Suppressor macrophage (primary cell): ENCODE measurements at regions not wholly inside any gene's neighbourhood (a gene's known extent, or its start where the extent isn't known, plus 50 kb on each side); places are given as distances from the start of the nearest gene placed in this dataset.
"Not testable (repeated sequence)": the region's sequence is repeated elsewhere in the genome, so short reads cannot be mapped to it uniquely, and the experiment has no call there.

ENCODE experiments used
- DNase-seq, 4 experiments: peaks; one replicate each; pipeline ENCODE4 v3.0.0-alpha.2; 2020 to 2022

- DNase-seq: no peak
Measured at GRCh38 chrX:22810876-22811275, 188.9 kb upstream of the DDX53 start.

GRCh38 chrX:22818061-22818460, 181.7 kb upstream of the DDX53 start:
- DNase-seq: no peak

GRCh38 chrX:22855693-22856092, 144.1 kb upstream of the DDX53 start:
- no peak for DNase-seq

- no peak for DNase-seq
Measured at GRCh38 chrX:22859642-22860041, 140.1 kb upstream of the DDX53 start.

- not testable (repeated sequence) for DNase-seq
Measured at GRCh38 chrX:22866801-22867200, 133.0 kb upstream of the DDX53 start.

- DNase-seq: no peak
Measured at GRCh38 chrX:22882543-22882942, 117.2 kb upstream of the DDX53 start.

- no peak for DNase-seq
Measured at GRCh38 chrX:22889819-22890218, 109.9 kb upstream of the DDX53 start.

- DNase-seq: no peak
Measured at GRCh38 chrX:22912616-22913015, 87.1 kb upstream of the DDX53 start.

GRCh38 chrX:22922961-22923360, 76.8 kb upstream of the DDX53 start:
- peak in 3 of 4 experiments; percentile 0 to 11 (median 2) for DNase-seq

GRCh38 chrX:22934640-22935039, 65.1 kb upstream of the DDX53 start:
- no peak for DNase-seq

GRCh38 chrX:22944945-22945344, 54.8 kb upstream of the DDX53 start:
- no peak for DNase-seq
